ENCODE measurements at regions not wholly inside any gene's neighbourhood (a gene's known extent, or its start where the extent isn't known, plus 50 kb on each side); places are given as distances from the start of the nearest gene placed in this dataset.

DNA sequence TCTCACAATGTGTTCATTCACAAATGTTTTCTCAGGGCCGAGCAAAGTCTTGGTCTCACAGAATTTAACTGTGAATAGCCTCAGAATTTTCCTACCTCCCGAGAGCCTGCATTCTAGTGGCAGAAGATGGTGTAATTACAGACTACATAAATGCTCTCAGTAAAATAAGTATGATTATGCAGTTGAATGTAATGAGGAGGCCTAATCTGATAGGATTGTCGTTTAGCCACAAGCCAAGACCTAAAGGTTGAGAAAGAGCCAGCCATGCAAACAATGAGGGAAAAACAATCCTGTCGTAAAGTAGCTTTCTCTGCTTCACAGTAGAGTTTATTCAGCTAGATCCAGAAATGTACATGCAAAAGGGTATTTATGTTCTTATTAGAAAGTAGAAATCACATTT is 607.8 kb upstream of the B3GALT2 start:
- H3K27me3 ChIP-seq (ENCODE audit: low read length) = no peaks in the 10 kb centered on the region
- no peaks in the 10 kb centered on the region for H3K36me3 ChIP-seq (ENCODE audit: insufficient read depth, low read length)
- H3K4me1 ChIP-seq (ENCODE audit: low read length) = no peaks in the 10 kb centered on the region
- no peak overlapping the region for H3K9ac ChIP-seq (ENCODE audit: low read length)
- no peak overlapping the region for H2AFZ ChIP-seq (ENCODE audit: low read length)
- H4K20me1 ChIP-seq (ENCODE audit: insufficient read depth, low read depth, low read length) = no peaks in the 10 kb centered on the region
- H3K9me3 ChIP-seq (ENCODE audit: low read length) = no peaks in the 10 kb centered on the region
- no peak overlapping the region for H3K4me2 ChIP-seq (ENCODE audit: low read depth, low read length, poor library complexity, severe bottlenecking)
- DNase-seq = no peak
- H3K9me2 ChIP-seq (replicated peaks; ENCODE audit: insufficient read depth, low read length) = no peaks in the 10 kb centered on the region
- H3K4me3 ChIP-seq (ENCODE audit: low read length) = no peak overlapping the region
- H3K27ac ChIP-seq (ENCODE audit: low read length) = no peak overlapping the region
- no peaks in the 10 kb centered on the region for H3K79me2 ChIP-seq (ENCODE audit: low read length)

DNA sequence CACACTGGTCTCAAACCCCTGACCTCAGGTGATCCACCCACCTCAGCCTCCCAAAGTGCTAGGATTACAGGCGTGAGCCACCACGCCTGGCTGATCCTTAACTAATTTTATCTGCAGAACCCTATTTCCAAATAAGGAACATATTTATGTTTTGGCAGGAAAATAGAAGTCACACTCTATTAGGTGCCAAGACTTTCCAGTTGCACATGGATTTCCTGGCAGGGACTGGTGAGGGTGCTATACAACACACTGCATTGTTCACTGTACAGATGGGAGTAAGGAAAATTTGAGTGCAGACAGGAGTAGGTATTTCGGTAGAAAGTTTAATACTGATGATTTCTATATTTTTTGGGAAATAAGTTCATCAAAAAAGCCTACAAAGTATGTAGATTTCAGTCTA is 605.3 kb upstream of the B3GALT2 start:
- H3K36me3 ChIP-seq (ENCODE audit: insufficient read depth, low read length) = no peaks in the 10 kb centered on the region
- no peak overlapping the region for H3K4me3 ChIP-seq (ENCODE audit: low read length)
- H3K79me2 ChIP-seq (ENCODE audit: low read length) = no peaks in the 10 kb centered on the region
- H3K27me3 ChIP-seq (ENCODE audit: low read length) = no peaks in the 10 kb centered on the region
- no peak for DNase-seq
- no peak overlapping the region for H2AFZ ChIP-seq (ENCODE audit: low read length)
- H3K9ac ChIP-seq (ENCODE audit: low read length) = no peak overlapping the region
- H3K27ac ChIP-seq (ENCODE audit: low read length) = no peak overlapping the region
- no peaks in the 10 kb centered on the region for H4K20me1 ChIP-seq (ENCODE audit: insufficient read depth, low read depth, low read length)
- H3K4me1 ChIP-seq (ENCODE audit: low read length) = no peaks in the 10 kb centered on the region
- no peak overlapping the region for H3K4me2 ChIP-seq (ENCODE audit: low read depth, low read length, poor library complexity, severe bottlenecking)
- H3K9me3 ChIP-seq (ENCODE audit: low read length) = no peaks in the 10 kb centered on the region
- no peaks in the 10 kb centered on the region for H3K9me2 ChIP-seq (replicated peaks; ENCODE audit: insufficient read depth, low read length)

- no peak for DNase-seq
- no peaks in the 10 kb centered on the region for H3K36me3 ChIP-seq (ENCODE audit: insufficient read depth, low read length)
- no peak overlapping the region for H3K4me2 ChIP-seq (ENCODE audit: low read depth, low read length, poor library complexity, severe bottlenecking)
- H3K9ac ChIP-seq (ENCODE audit: low read length) = no peak overlapping the region
- H3K27ac ChIP-seq (ENCODE audit: low read length) = no peak overlapping the region
- H2AFZ ChIP-seq (ENCODE audit: low read length) = no peak overlapping the region
- no peaks in the 10 kb centered on the region for H3K27me3 ChIP-seq (ENCODE audit: low read length)
- H4K20me1 ChIP-seq (ENCODE audit: insufficient read depth, low read depth, low read length) = no peaks in the 10 kb centered on the region
- no peaks in the 10 kb centered on the region for H3K79me2 ChIP-seq (ENCODE audit: low read length)
- H3K4me1 ChIP-seq (ENCODE audit: low read length) = no peaks in the 10 kb centered on the region
- no peaks in the 10 kb centered on the region for H3K9me3 ChIP-seq (ENCODE audit: low read length)
- no peaks in the 10 kb centered on the region for H3K9me2 ChIP-seq (replicated peaks; ENCODE audit: insufficient read depth, low read length)
- no peak overlapping the region for H3K4me3 ChIP-seq (ENCODE audit: low read length)
These were observed 600.6 kb upstream of the B3GALT2 start for GRCh38 chr1:193787061-193787460.

DNA sequence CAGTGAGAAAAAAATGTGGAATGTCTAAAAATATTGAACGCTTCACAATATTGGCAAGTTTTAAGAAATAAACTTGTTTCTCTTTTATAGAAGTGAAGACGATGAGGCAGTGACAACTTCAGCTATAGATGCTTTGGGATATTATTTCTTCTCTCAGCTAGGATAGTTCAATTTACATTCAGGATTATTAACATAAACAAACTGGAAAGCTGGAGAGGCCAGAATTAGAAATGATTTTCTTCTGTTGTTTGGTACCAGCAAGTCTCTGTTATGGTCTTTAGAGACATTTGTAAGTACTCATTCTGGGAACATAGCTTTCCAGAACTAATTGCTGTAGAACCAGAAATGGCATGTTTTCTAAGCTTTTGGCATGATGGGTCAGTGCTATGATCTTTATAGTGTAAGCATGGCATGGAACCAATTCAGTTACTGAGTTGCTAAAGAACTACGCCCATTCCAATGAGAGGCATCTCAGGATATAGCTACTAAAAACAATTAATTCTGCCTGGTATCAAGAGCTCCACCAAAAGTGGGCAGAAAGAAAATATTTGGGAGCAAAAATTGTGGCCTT is 599.5 kb upstream of the B3GALT2 start:
- no peaks in the 10 kb centered on the region for H3K79me2 ChIP-seq (ENCODE audit: low read length)
- no peaks in the 10 kb centered on the region for H3K36me3 ChIP-seq (ENCODE audit: insufficient read depth, low read length)
- no peak overlapping the region for H2AFZ ChIP-seq (ENCODE audit: low read length)
- H3K9ac ChIP-seq (ENCODE audit: low read length) = no peak overlapping the region
- DNase-seq = no peak
- no peak overlapping the region for H3K4me2 ChIP-seq (ENCODE audit: low read depth, low read length, poor library complexity, severe bottlenecking)
- no peaks in the 10 kb centered on the region for H3K9me2 ChIP-seq (replicated peaks; ENCODE audit: insufficient read depth, low read length)
- no peaks in the 10 kb centered on the region for H3K27me3 ChIP-seq (ENCODE audit: low read length)
- H3K9me3 ChIP-seq (ENCODE audit: low read length) = no peaks in the 10 kb centered on the region
- H3K4me3 ChIP-seq (ENCODE audit: low read length) = no peak overlapping the region
- no peaks in the 10 kb centered on the region for H4K20me1 ChIP-seq (ENCODE audit: insufficient read depth, low read depth, low read length)
- no peaks in the 10 kb centered on the region for H3K4me1 ChIP-seq (ENCODE audit: low read length)
- H3K27ac ChIP-seq (ENCODE audit: low read length) = no peak overlapping the region

GRCh38 chr1:193774536-193775323 is 588.3 kb upstream of the B3GALT2 start:
- no peaks in the 10 kb centered on the region for H3K79me2 ChIP-seq (ENCODE audit: low read length)
- H2AFZ ChIP-seq (ENCODE audit: low read length) = no peak overlapping the region
- no peak overlapping the region for H3K9ac ChIP-seq (ENCODE audit: low read length)
- H3K4me2 ChIP-seq (ENCODE audit: low read depth, low read length, poor library complexity, severe bottlenecking) = no peak overlapping the region
- H3K4me3 ChIP-seq (ENCODE audit: low read length) = no peak overlapping the region
- H3K36me3 ChIP-seq (ENCODE audit: insufficient read depth, low read length) = no peaks in the 10 kb centered on the region
- no peaks in the 10 kb centered on the region for H3K27me3 ChIP-seq (ENCODE audit: low read length)
- H3K27ac ChIP-seq (ENCODE audit: low read length) = no peak overlapping the region
- H3K4me1 ChIP-seq (ENCODE audit: low read length) = no peaks in the 10 kb centered on the region
- DNase-seq = no peak
- H3K9me3 ChIP-seq (ENCODE audit: low read length) = no peaks in the 10 kb centered on the region
- no peaks in the 10 kb centered on the region for H3K9me2 ChIP-seq (replicated peaks; ENCODE audit: insufficient read depth, low read length)
- no peaks in the 10 kb centered on the region for H4K20me1 ChIP-seq (ENCODE audit: insufficient read depth, low read depth, low read length)

DNA sequence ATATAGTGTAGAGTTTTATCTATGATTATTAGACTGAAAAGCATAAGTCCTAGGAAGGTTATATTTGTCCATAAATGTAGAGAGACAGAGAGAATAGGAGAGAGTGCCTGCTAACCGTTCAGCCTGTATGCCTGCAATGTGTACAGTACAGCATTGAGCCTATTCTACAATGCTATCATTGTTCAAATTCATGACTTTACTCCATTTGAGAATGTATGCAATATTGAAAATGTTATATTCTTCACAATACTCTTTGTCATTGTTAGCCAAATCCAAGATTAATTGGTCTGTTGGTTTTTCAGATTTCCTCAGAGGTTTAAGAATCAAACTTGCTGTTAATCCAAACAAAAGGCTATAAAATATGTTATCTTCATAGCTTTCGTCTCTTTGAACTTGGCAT is 585.2 kb upstream of the B3GALT2 start:
- no peaks in the 10 kb centered on the region for H3K9me3 ChIP-seq (ENCODE audit: low read length)
- H3K27ac ChIP-seq (ENCODE audit: low read length) = no peak overlapping the region
- no peak overlapping the region for H3K9ac ChIP-seq (ENCODE audit: low read length)
- no peak for DNase-seq
- no peaks in the 10 kb centered on the region for H3K9me2 ChIP-seq (replicated peaks; ENCODE audit: insufficient read depth, low read length)
- H3K4me1 ChIP-seq (ENCODE audit: low read length) = no peaks in the 10 kb centered on the region
- no peaks in the 10 kb centered on the region for H3K79me2 ChIP-seq (ENCODE audit: low read length)
- H3K36me3 ChIP-seq (ENCODE audit: insufficient read depth, low read length) = no peaks in the 10 kb centered on the region
- H3K4me3 ChIP-seq (ENCODE audit: low read length) = no peak overlapping the region
- H3K27me3 ChIP-seq (ENCODE audit: low read length) = no peaks in the 10 kb centered on the region
- no peak overlapping the region for H2AFZ ChIP-seq (ENCODE audit: low read length)
- H4K20me1 ChIP-seq (ENCODE audit: insufficient read depth, low read depth, low read length) = no peaks in the 10 kb centered on the region
- no peak overlapping the region for H3K4me2 ChIP-seq (ENCODE audit: low read depth, low read length, poor library complexity, severe bottlenecking)

- H2AFZ ChIP-seq (ENCODE audit: low read length) = no peak overlapping the region
These were observed 583.2 kb upstream of the B3GALT2 start for GRCh38 chr1:193769651-193770050.

DNA sequence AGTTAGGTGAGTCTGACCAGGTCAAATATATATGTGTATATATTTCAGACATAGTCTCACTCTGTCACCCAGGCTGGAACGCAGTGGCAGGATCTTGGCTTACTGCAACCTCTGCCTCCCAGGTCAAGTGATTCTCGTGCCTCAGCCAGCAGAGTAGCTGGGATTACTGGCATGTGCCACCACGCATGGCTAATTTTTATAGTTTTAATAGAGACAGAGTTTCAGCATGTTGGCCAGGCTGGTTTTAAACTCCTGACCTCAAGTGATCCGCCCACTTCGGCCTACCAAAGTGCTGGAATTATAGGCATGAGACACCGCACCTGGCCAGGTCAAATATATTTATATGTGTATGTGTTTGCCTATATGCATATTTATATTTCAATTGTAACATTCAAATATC is 581.5 kb upstream of the B3GALT2 start:
- no peaks in the 10 kb centered on the region for H3K4me1 ChIP-seq (ENCODE audit: low read length)
- no peaks in the 10 kb centered on the region for H3K27me3 ChIP-seq (ENCODE audit: low read length)
- H3K36me3 ChIP-seq (ENCODE audit: insufficient read depth, low read length) = no peaks in the 10 kb centered on the region
- no peak overlapping the region for H3K27ac ChIP-seq (ENCODE audit: low read length)
- H2AFZ ChIP-seq (ENCODE audit: low read length) = no peak overlapping the region
- H3K9me3 ChIP-seq (ENCODE audit: low read length) = no peaks in the 10 kb centered on the region
- H3K4me3 ChIP-seq (ENCODE audit: low read length) = no peak overlapping the region
- no peaks in the 10 kb centered on the region for H4K20me1 ChIP-seq (ENCODE audit: insufficient read depth, low read depth, low read length)
- H3K79me2 ChIP-seq (ENCODE audit: low read length) = no peaks in the 10 kb centered on the region
- no peak for DNase-seq
- no peak overlapping the region for H3K4me2 ChIP-seq (ENCODE audit: low read depth, low read length, poor library complexity, severe bottlenecking)
- no peak overlapping the region for H3K9ac ChIP-seq (ENCODE audit: low read length)
- no peaks in the 10 kb centered on the region for H3K9me2 ChIP-seq (replicated peaks; ENCODE audit: insufficient read depth, low read length)

More at GRCh38 chr1:193769651-193770050, 583.2 kb upstream of the B3GALT2 start:
- Histone ChIP-seq H3K9me2 (replicated peaks; ENCODE audit: insufficient read depth, low read length) (no peaks in the 10 kb centered on the region), H3K4me3 (ENCODE audit: low read length) (no peak overlapping the region), H3K9ac (ENCODE audit: low read length) (no peak overlapping the region), H3K79me2 (ENCODE audit: low read length) (no peaks in the 10 kb centered on the region), H3K4me1 (ENCODE audit: low read length) (no peaks in the 10 kb centered on the region), H4K20me1 (ENCODE audit: insufficient read depth, low read depth, low read length) (no peaks in the 10 kb centered on the region), H3K36me3 (ENCODE audit: insufficient read depth, low read length) (no peaks in the 10 kb centered on the region), H3K27me3 (ENCODE audit: low read length) (no peaks in the 10 kb centered on the region), H3K4me2 (ENCODE audit: low read depth, low read length, poor library complexity, severe bottlenecking) (no peak overlapping the region), H3K27ac (ENCODE audit: low read length) (no peak overlapping the region), H3K9me3 (ENCODE audit: low read length) (no peaks in the 10 kb centered on the region)
- DNase-seq = no peak

Data from Karpas-422 (cell line).